ENCODE measurements at regions not wholly inside any gene's neighbourhood (a gene's known extent, or its start where the extent isn't known, plus 50 kb on each side); places are given as distances from the start of the nearest gene placed in this dataset.

GRCh38 chr6:134472046-134472445 is 154.1 kb upstream of the SGK1 start:
- no peak for DNase-seq
- Histone ChIP-seq H3K27ac (no peak overlapping the region), H3K27me3 (no peaks in the 10 kb centered on the region), H3K4me3 (no peak overlapping the region), H3K4me1 (replicated peaks in 1 of 2) (no peaks in the 10 kb centered on the region), H3K9me3 (replicated peaks in 1 of 3) (no peaks in the 10 kb centered on the region), H3K36me3 (replicated peaks in 1 of 2) (no peaks in the 10 kb centered on the region)
- intact Hi-C loops (cut with DNase I) = no loop called here
- TF ChIP-seq POLR2A (IDR thresholded peaks at IDR 0.05) (no peak), CTCF (IDR thresholded peaks at IDR 0.05) (no peak)
- WGBS, 4 donors = 87 to 95% (median 90%) methylated on average over 3 of the region's 3 CpGs

GRCh38 chr6:134470457-134470975 is 152.6 kb upstream of the SGK1 start:
- TF ChIP-seq POLR2A (IDR thresholded peaks at IDR 0.05) (no peak), CTCF (IDR thresholded peaks at IDR 0.05) (no peak)
- Histone ChIP-seq H3K4me1 (replicated peaks in 1 of 2) (no peaks in the 10 kb centered on the region), H3K9me3 (replicated peaks in 1 of 3) (no peaks in the 10 kb centered on the region), H3K36me3 (replicated peaks in 1 of 2) (no peaks in the 10 kb centered on the region), H3K27me3 (no peaks in the 10 kb centered on the region), H3K4me3 (no peak overlapping the region), H3K27ac (no peak overlapping the region)
- intact Hi-C loops (cut with DNase I) = no loop called here
- no peak for DNase-seq
- WGBS, 4 donors = 89 to 95% (median 92%) methylated on average over 3 of the region's 3 CpGs

- WGBS, 4 donors = 79 to 86% (median 81%) methylated on average over 8 of the region's 8 CpGs
- no peaks in the 10 kb centered on the region for H3K9me3 ChIP-seq (replicated peaks in 1 of 3)
Measured at GRCh38 chr6:134469702-134470456, 152.0 kb upstream of the SGK1 start.

GRCh38 chr6:134468633-134469032 is 150.7 kb upstream of the SGK1 start:
- H3K9me3 ChIP-seq (replicated peaks in 1 of 3) = no peaks in the 10 kb centered on the region
- WGBS, 4 donors = 58 to 85% (median 77%) methylated on average over 1 of the region's 1 CpG
- no peaks in the 10 kb centered on the region for H3K4me1 ChIP-seq (replicated peaks in 1 of 2)
- H3K4me3 ChIP-seq = no peak overlapping the region
- H3K27me3 ChIP-seq = no peaks in the 10 kb centered on the region
- no peak overlapping the region for H3K27ac ChIP-seq
- TF ChIP-seq CTCF (IDR thresholded peaks at IDR 0.05) (no peak), POLR2A (IDR thresholded peaks at IDR 0.05) (no peak)
- H3K36me3 ChIP-seq (replicated peaks in 1 of 2) = no peaks in the 10 kb centered on the region
- DNase-seq = no peak
- intact Hi-C loops (cut with DNase I) = no loop called here

More at GRCh38 chr6:134469702-134470456, 152.0 kb upstream of the SGK1 start:
- no peaks in the 10 kb centered on the region for H3K27me3 ChIP-seq
- H3K4me3 ChIP-seq = no peak overlapping the region
- H3K4me1 ChIP-seq (replicated peaks in 1 of 2) = no peaks in the 10 kb centered on the region
- no peak for TF ChIP-seq POLR2A (IDR thresholded peaks at IDR 0.05)
- no peak for TF ChIP-seq CTCF (IDR thresholded peaks at IDR 0.05)
- H3K36me3 ChIP-seq (replicated peaks in 1 of 2) = no peaks in the 10 kb centered on the region
- DNase-seq = no peak
- no peak overlapping the region for H3K27ac ChIP-seq
- intact Hi-C loops (cut with DNase I) = no loop called here

Measured in adrenal gland (tissue), 9 donors.